Fibroblast of lung (primary cell): ENCODE measurements at regions not wholly inside any gene's neighbourhood (a gene's known extent, or its start where the extent isn't known, plus 50 kb on each side); places are given as distances from the start of the nearest gene placed in this dataset.

Experiments
- DNase-seq, 2 donors: peaks; one replicate each; pipeline versions ENCODE4 v3.0.0 to v3.0.0-alpha.2; 2010; ENCODE audit warnings: low read depth in 2 of 2
- H2AFZ ChIP-seq: 2 replicates; pipeline ENCODE4 v1.5.1; 2012; ENCODE audit warnings: low read length, control low read depth, inconsistent platforms
- H3K27ac ChIP-seq: 2 replicates; pipeline ENCODE4 v1.5.1; 2011; ENCODE audit warnings: low read length, control low read depth; ENCODE audit not compliant: insufficient read depth
- H3K27me3 ChIP-seq: 2 replicates; pipeline ENCODE4 v1.5.1; 2011; ENCODE audit warnings: mild to moderate bottlenecking, low read length; ENCODE audit not compliant: control insufficient read depth, insufficient read depth
- H3K36me3 ChIP-seq: 2 replicates; pipeline ENCODE4 v1.5.1; 2011; ENCODE audit warnings: low read length; ENCODE audit not compliant: control insufficient read depth, insufficient read depth
- H3K4me1 ChIP-seq: 2 replicates; pipeline ENCODE4 v1.5.1; 2011; ENCODE audit warnings: low read length; ENCODE audit not compliant: control insufficient read depth, insufficient read depth; ENCODE audit errors: extremely low read depth
- H3K4me2 ChIP-seq: 2 replicates; pipeline ENCODE4 v1.5.1; 2011; ENCODE audit warnings: low read length, control low read depth; ENCODE audit not compliant: insufficient read depth; ENCODE audit errors: extremely low read depth
- H3K4me3 ChIP-seq, 4 experiments: fragments of 200-600 bp in 1 of 4; sonication (generic) in 1 of 4; replicated peaks in 1 of 4; 2 replicates each; pipeline ENCODE4 v1.5.1; 2011 to 2016; ENCODE audit warnings: low read length in 4 of 4, low read depth in 3 of 4, mild to moderate bottlenecking in 3 of 4, control low read depth in 2 of 4, inconsistent platforms in 1 of 4, mixed read lengths in 1 of 4; ENCODE audit not compliant: insufficient read depth in 1 of 4; ENCODE audit errors: control extremely low read depth in 1 of 4
- H3K79me2 ChIP-seq: 2 replicates; pipeline ENCODE4 v1.5.1; 2012; ENCODE audit warnings: mild to moderate bottlenecking, low read length, inconsistent platforms; ENCODE audit not compliant: control insufficient read depth, insufficient read depth
- H3K9ac ChIP-seq: 2 replicates; pipeline ENCODE4 v1.5.1; 2011; ENCODE audit warnings: mild to moderate bottlenecking, low read length, control low read depth; ENCODE audit not compliant: insufficient read depth
- H3K9me3 ChIP-seq: 2 replicates; pipeline ENCODE4 v1.5.1; 2012; ENCODE audit warnings: low read depth, low read length; ENCODE audit not compliant: control insufficient read depth, insufficient read depth
- H4K20me1 ChIP-seq: 2 replicates; pipeline ENCODE4 v1.5.1; 2011; ENCODE audit warnings: low read length; ENCODE audit not compliant: control insufficient read depth, insufficient read depth; ENCODE audit errors: extremely low read depth
- CTCF ChIP-seq, 2 donors: IDR thresholded peaks in 1 of 2; conservative IDR thresholded peaks in 1 of 2; 1 replicate in 1 of 2; 2 replicates in 1 of 2; pipeline ENCODE4 v1.5.1; 2011 to 2012; ENCODE audit warnings: low read length in 2 of 2, control low read depth in 1 of 2, inconsistent platforms in 1 of 2, low read depth in 1 of 2, mild to moderate bottlenecking in 1 of 2
- EZH2 ChIP-seq: IDR thresholded peaks from 2 replicates; pipeline ENCODE4 v1.5.1; 2012; ENCODE audit warnings: low read length, control low read depth, mild to moderate bottlenecking; ENCODE audit errors: missing control alignments

DNA sequence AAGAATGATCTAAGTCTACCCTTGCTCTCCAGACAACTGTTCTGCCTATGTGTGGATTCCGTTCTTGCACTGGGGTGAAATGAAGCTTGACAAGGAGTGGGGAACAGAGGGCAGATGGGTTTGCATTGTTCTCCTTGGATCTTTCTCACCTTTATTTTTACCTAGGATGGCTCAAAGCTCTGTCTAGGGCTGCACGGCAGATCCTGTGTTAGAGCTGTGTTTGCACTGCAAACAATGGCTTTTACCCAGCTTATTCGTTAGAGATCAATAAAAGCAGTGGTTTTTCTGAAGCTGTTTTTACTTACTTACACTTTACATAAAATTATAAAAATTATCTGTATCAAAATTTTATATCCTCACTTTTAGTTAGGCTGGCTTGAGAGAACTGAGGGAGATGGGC lies 105.1 kb downstream of the LRIG3 start:
- Histone ChIP-seq H4K20me1 (no peaks in the 10 kb centered on the region), H3K9me3 (no peaks in the 10 kb centered on the region), H2AFZ (no peak overlapping the region), H3K4me1 (no peaks in the 10 kb centered on the region), H3K79me2 (no peaks in the 10 kb centered on the region), H3K4me2 (no peak overlapping the region), H3K4me3 (no peak overlapping the region), H3K36me3 (no peaks in the 10 kb centered on the region), H3K27ac (no peak overlapping the region), H3K9ac (no peak overlapping the region), H3K27me3 (no peaks in the 10 kb centered on the region)
- TF ChIP-seq CTCF (conservative IDR thresholded peaks at IDR 0.05 in 1 of 2, IDR thresholded peaks at IDR 0.05 in 1 of 2; ENCODE audit: low read depth in 1 of 2, low read length in 2 of 2) (no peak), EZH2 (no peak)
- no peak for DNase-seq

GRCh38 chr12:58818546-58818945 lies 101.8 kb downstream of the LRIG3 start:
- Histone ChIP-seq H3K79me2 (no peaks in the 10 kb centered on the region), H3K9ac (no peak overlapping the region), H3K36me3 (no peaks in the 10 kb centered on the region), H3K4me1 (no peaks in the 10 kb centered on the region), H3K4me2 (no peak overlapping the region), H3K4me3 (no peak overlapping the region), H3K27ac (no peak overlapping the region), H4K20me1 (no peaks in the 10 kb centered on the region), H3K9me3 (no peaks in the 10 kb centered on the region), H3K27me3 (no peaks in the 10 kb centered on the region), H2AFZ (no peak overlapping the region)
- TF ChIP-seq EZH2 (no peak), CTCF (conservative IDR thresholded peaks at IDR 0.05 in 1 of 2, IDR thresholded peaks at IDR 0.05 in 1 of 2; ENCODE audit: low read depth in 1 of 2, low read length in 2 of 2) (no peak)
- peak; percentile 34 to 38 for DNase-seq

DNA sequence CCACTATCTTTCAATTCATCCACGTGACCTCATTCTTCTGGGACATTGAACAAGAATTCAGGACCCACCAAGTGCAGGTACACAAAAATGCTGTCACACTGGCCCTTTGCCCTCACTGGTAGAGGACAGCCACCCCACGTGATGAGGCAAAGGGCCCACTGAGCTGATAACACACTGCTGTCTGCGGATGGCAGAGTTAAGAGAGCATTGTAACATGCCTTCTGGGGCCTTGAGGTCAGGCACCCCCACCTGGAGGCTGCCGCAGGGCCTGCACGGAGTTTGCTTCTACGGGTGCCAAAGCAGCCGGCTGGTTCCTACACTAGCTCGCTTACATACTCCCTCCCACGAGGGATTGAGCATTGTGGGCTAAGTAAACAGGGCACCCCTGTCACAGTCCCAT lies 101.0 kb downstream of the LRIG3 start:
- Histone ChIP-seq H3K36me3 (no peaks in the 10 kb centered on the region), H3K9ac (no peak overlapping the region), H3K27ac (no peak overlapping the region), H3K4me3 (no peak overlapping the region), H3K4me2 (no peak overlapping the region), H2AFZ (no peak overlapping the region), H3K4me1 (no peaks in the 10 kb centered on the region), H3K27me3 (no peaks in the 10 kb centered on the region), H3K9me3 (no peaks in the 10 kb centered on the region), H4K20me1 (no peaks in the 10 kb centered on the region), H3K79me2 (no peaks in the 10 kb centered on the region)
- DNase-seq = no peak
- TF ChIP-seq EZH2 (no peak), CTCF (conservative IDR thresholded peaks at IDR 0.05 in 1 of 2, IDR thresholded peaks at IDR 0.05 in 1 of 2; ENCODE audit: low read depth in 1 of 2, low read length in 2 of 2) (no peak)
